GM21528 (cell line): ENCODE measurements at regions not wholly inside any gene's neighbourhood (a gene's known extent, or its start where the extent isn't known, plus 50 kb on each side); places are given as distances from the start of the nearest gene placed in this dataset.

ENCODE experiments used
- ATAC-seq: cut with Tn5 transposase; IDR thresholded peaks from one replicate; pipeline ENCODE4 v1.9.1; 2021; ENCODE audit warnings: mild to moderate bottlenecking, moderate library complexity; ENCODE audit not compliant: unreplicated experiment, low FRiP score

GRCh38 chrX:22325096-22325495 lies 52.4 kb downstream of the CBLL2 start:
- no peak for ATAC-seq

DNA sequence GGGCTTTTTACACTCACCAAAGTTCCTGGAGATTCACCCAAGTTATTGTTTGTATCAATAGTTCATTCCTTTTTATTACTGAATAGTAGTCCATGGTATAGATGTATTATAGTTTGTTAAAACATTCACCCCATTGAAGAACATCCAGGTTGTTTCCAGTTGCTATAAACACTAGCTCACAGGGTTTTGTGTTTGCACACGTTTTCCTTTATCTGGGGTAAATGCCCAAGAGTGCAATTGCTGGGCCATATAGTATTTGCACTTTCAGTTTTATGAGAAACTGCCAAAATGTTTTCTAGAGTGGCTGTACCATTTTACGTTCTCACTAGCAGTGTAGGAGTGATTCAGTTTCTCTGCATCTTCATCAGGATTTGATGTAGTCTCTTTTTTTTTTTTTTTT lies 57.1 kb downstream of the CBLL2 start:
- no peak for ATAC-seq

DNA sequence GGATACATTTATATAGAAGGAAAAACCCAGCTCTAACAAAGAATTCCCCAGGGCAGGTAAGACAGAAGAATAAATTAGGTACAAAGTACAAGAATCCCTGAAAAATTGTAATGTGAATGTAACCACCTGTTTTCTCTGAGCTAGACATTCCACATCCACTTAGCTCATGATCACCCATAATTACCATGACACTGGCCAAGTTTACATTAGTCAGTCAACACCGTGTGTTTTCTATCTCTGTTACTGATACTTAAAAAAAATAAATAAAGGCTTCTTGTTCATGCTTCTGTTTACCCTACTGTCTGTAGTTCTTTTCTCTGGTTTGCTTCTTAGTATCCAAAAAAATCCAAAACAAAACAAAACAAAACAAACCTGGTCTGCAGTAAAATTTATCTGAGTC lies 66.0 kb downstream of the CBLL2 start:
- ATAC-seq, result no peak

DNA sequence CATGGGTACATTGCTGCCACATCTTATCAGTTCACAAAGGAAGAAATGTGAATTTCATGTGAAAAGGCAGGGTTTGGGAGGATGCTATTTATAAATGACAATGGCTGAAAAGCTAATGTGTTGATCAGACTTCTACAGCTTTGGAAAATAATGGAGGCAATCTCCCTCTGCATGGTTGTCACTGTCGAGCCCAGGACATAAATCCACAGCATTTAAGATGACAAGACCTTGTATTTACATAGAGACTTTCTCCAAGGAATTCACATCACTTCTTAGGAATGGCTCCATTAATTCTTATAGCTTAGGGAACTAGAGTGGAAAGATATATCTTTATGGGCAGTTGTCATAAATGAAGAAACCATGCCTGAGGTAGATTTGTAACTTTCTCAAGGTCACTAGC lies 66.7 kb downstream of the CBLL2 start:
- ATAC-seq, result no peak

- ATAC-seq, result no peak
Observed at GRCh38 chrX:22340022-22340616, 67.4 kb downstream of the CBLL2 start.

DNA sequence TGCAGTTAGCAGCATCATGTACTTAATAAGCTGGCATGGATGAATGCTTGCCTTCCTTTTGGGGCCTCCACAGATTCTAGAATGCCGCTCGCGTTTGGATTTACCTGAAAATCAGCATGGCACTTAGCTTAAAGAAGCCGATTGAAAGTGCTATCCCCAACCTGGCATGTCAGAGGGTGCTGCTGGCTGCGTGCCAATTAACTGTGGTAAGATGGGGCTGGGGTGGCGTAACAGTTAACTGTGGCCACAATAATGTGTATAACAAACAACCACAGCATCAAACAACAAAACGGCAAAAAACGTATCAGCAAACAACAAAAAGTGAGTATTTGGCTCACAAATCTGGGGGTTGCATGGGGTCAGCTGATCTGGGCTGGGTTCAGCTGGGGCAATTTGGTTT lies 70.5 kb downstream of the CBLL2 start:
- no peak for ATAC-seq

GRCh38 chrX:22345884-22346283 lies 73.2 kb downstream of the CBLL2 start:
- ATAC-seq, result no peak

GRCh38 chrX:22347491-22347890 lies 74.8 kb downstream of the CBLL2 start:
- no peak for ATAC-seq

GRCh38 chrX:22349116-22349515 lies 76.4 kb downstream of the CBLL2 start:
- no peak for ATAC-seq

DNA sequence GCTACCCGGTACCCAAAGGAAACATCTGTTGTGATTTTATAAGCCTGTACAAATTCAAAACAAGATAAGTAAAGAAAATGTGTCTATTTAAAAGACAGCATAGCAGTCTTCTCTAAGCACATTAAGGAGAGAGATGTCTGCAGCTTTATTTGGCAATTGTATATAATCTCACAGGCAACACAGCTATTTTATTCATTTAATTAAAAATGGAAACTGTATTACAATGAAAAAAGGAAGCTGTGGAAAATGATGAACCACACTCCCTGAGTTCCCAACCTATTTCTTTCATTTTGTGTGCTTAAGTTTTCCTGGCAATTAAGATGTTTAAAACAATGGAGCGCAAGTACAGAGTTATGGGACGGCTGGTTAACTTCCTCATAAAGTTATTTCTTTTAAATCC lies 78.4 kb downstream of the CBLL2 start:
- ATAC-seq, result no peak

- no peak for ATAC-seq
Observed at GRCh38 chrX:22351966-22352365, 79.3 kb downstream of the CBLL2 start.

GRCh38 chrX:22357621-22358020 lies 84.9 kb downstream of the CBLL2 start:
- no peak for ATAC-seq

DNA sequence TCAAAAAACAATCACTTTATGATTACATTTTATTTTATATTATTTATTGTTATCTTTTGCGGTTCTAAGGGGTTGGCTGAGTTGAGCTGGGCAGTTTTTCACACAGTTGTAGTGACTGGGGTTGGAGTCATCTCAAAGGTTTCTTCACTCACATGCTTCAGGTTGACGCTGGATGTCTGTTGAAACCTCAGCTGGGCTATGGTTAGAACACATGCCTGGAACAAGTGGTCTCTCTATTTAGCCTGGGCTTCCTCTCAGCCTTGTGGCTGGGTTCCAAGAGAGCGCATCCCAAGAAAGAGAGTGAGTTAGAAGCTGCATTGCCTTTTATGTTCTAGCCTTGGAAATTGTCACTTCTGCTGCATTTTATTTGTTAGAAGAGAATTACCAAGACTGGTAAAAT lies 87.4 kb downstream of the CBLL2 start:
- no peak for ATAC-seq

DNA sequence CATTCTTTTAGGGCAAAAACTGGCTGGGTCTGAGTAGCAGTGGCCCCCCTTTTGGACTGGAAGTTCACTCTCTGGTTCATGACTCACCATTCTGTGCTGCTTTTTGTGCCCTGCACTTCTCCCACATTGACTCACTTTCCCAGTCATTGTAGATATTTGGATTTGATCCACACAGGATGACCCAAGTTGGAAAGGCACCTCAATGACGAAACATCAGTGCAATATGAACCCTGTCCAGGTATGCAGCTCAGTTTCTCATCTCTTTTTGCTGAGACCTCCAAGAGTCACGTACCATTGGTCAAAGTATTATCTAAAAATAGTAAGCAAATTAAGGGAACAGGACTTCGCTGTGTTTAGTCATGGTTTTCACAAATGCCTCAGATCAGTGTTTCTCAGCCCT lies 92.7 kb downstream of the CBLL2 start:
- ATAC-seq, result no peak

DNA sequence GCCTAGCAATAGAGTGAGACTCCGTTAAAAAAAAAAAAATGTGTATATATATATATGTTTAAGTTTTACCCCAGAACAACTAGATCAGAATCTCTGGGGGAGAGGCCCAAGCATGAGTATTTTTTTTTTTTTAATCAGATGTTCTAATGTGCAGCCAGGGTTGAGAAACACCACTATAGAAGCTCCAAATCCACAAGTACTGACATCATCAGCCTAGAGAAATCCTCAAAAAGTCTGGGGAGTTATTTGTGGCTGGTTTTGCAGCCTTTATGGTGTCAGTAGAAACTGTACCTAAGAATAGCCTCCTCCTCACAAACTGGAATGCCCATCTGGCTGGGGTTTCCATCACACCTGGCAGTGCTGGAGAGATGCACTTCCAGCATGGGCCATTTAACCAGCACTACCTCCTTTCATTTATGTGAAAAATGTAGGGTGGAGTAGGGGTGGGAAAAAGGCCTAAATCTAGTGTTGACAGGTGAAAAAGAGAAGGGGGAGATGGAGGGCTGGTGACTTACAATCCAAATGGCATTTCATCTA lies 93.5 kb downstream of the CBLL2 start:
- no peak for ATAC-seq

- no peak for ATAC-seq
Observed at GRCh38 chrX:22366906-22367305, 94.2 kb downstream of the CBLL2 start.

DNA sequence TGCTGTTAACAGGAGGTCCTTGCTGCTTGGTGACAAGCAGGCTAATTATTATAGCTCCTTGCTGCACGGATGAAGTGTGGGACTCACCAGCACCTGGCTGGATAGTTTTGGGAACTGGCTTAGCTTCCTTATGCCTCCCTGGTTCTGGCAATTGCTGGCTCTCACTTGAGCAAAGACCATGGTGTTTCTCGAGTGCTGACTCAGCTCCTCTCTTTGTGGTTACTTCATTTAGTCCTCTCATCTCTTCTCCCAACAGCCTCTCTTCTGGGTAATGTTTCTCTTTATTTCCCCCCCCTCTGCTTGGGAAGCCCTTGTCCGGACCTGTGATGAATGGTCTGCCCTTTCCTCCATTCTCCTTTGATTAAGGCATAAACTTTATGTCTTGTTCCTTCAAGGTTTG lies 100.4 kb downstream of the CBLL2 start:
- no peak for ATAC-seq

- no peak for ATAC-seq
Observed at GRCh38 chrX:22373766-22374165, 101.1 kb downstream of the CBLL2 start.

DNA sequence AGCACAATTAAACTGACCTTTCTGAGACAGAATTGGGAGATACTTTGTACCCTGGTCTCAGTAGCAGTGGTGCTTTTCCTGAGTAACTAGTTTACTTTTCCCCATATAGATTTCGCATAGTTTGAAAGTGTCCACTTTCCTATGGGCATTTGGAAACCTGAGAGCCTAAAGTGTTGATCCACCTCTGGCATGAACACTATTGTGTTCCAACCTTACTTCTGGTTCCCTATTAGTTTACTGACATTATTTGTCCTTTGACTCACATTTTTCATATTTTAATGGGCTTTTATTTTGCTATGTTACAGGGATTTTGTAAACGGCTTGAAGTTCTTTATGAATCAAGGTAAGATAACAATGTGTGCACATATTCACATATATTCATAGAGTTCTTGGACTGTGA lies 103.7 kb downstream of the CBLL2 start:
- no peak for ATAC-seq

- ATAC-seq, result no peak
Observed at GRCh38 chrX:22378296-22378695, 105.6 kb downstream of the CBLL2 start.

DNA sequence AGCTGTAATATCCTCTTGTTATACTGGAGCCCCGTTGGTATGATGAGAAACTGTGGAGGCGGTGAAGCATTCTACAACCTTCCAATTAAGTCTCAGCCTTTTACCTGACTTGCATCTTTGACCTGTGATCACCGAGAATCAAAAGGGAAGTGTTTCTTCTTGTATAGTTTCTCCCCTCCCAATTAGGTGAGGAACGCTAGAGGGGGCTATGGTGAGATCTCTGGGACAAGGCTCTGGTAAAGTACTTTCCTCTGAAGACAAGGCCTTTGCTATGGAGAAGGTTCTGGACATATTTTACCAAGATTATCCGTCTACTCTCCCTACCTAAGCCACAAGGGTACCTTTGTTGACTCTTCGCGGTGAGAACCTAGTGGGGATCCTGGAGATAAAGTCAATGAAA lies 111.3 kb downstream of the CBLL2 start:
- ATAC-seq, result no peak

GRCh38 chrX:22389556-22390179 lies 117.0 kb downstream of the CBLL2 start:
- ATAC-seq, result no peak
